Gastrocnemius medialis (tissue), 4 donors: ENCODE measurements at regions not wholly inside any gene's neighbourhood (a gene's known extent, or its start where the extent isn't known, plus 50 kb on each side); places are given as distances from the start of the nearest gene placed in this dataset.

Source experiments
- CTCF ChIP-seq, 5 experiments: fragments of 450-650 bp in 3 of 5; fragments of 200-600 bp in 2 of 5; sonication (generic) in 2 of 5; IDR thresholded peaks in 4 of 5; conservative IDR thresholded peaks in 1 of 5; 1 replicate in 4 of 5; 2 replicates in 1 of 5; pipeline ENCODE4 v1.5.1; 2016 to 2019; ENCODE audit warnings: antibody characterized with exemption in 5 of 5, mild to moderate bottlenecking in 3 of 5, moderate library complexity in 3 of 5
- POLR2A ChIP-seq, 2 donors: fragments of 450-650 bp; IDR thresholded peaks; one replicate each; pipeline ENCODE4 v1.6.1; 2017; ENCODE audit warnings: antibody characterized with exemption in 2 of 2, mild to moderate bottlenecking in 2 of 2, moderate library complexity in 2 of 2

- TF ChIP-seq CTCF (IDR thresholded peaks at IDR 0.05 in 4 of 5, conservative IDR thresholded peaks at IDR 0.05 in 1 of 5) = no peak
- no peak for TF ChIP-seq POLR2A (IDR thresholded peaks at IDR 0.05)
Observed at GRCh38 chr4:41865981-41866798, 69.0 kb upstream of the TMEM33 start.
